Tibial nerve (tissue), 3 donors: ENCODE measurements at regions not wholly inside any gene's neighbourhood (a gene's known extent, or its start where the extent isn't known, plus 50 kb on each side); places are given as distances from the start of the nearest gene placed in this dataset.

Experiments
- EP300 ChIP-seq, 2 donors: sonication (generic); formaldehyde crosslinking; IDR thresholded peaks; one replicate each; pipeline ENCODE4 v1.6.1; 2017; ENCODE audit warnings: antibody characterized with exemption in 2 of 2, mild to moderate bottlenecking in 1 of 2
- POLR2A ChIP-seq, 2 donors: fragments of 450-650 bp; IDR thresholded peaks; one replicate each; pipeline ENCODE4 v1.6.1; 2017; ENCODE audit warnings: antibody characterized with exemption in 2 of 2, mild to moderate bottlenecking in 2 of 2, moderate library complexity in 2 of 2

- TF ChIP-seq POLR2A (IDR thresholded peaks at IDR 0.05) (no peak), EP300 (IDR thresholded peaks at IDR 0.05) (no peak)
These were observed 785.2 kb upstream of the GYPC start for GRCh38 chr2:125870746-125871145.
